WI38 (cell line): ENCODE measurements at regions not wholly inside any gene's neighbourhood (a gene's known extent, or its start where the extent isn't known, plus 50 kb on each side); places are given as distances from the start of the nearest gene placed in this dataset.

Source experiments
- H3K4me3 ChIP-seq: 2 replicates; pipeline ENCODE4 v1.5.1; 2011; ENCODE audit warnings: low read depth, mild to moderate bottlenecking, control low read depth, low read length
- TF ChIP-seq, protein P1 (sequence below): IDR thresholded peaks from 2 replicates; pipeline ENCODE4 v1.5.1; 2012; ENCODE audit warnings: low read depth, mild to moderate bottlenecking, control low read depth, low read length

DNA sequence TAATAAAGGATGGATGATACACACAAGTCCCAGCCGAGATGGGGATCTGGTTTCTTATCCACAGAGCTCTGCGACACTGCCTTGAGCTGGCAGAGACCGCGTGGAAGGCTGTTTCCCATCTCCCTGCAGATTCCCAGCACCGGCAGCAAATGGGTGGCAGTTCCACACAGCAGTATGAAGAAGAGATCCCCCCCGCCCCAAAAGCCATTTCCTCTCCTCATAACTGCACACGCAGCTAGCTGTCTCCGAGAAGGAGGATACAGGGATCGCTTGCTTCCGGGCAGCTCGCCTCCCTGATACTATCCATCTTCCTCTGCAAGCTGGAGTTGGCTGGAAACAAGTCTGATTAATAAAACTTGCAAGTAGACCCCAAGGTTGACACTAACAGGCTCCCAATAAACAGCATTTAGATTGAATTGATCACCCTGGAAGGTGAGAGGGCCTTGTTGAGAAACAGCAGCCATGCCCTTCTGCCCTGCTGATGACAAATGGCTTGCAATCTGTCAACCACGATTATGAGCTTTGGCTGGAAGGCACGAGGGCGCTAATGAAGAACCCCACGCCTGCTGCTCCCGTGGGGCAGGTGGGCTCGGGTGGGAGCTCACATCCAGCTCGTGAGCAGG, 642.3 kb downstream of the AJAP1 start:
- no peak overlapping the region for H3K4me3 ChIP-seq
- TF ChIP-seq, protein P1, sequence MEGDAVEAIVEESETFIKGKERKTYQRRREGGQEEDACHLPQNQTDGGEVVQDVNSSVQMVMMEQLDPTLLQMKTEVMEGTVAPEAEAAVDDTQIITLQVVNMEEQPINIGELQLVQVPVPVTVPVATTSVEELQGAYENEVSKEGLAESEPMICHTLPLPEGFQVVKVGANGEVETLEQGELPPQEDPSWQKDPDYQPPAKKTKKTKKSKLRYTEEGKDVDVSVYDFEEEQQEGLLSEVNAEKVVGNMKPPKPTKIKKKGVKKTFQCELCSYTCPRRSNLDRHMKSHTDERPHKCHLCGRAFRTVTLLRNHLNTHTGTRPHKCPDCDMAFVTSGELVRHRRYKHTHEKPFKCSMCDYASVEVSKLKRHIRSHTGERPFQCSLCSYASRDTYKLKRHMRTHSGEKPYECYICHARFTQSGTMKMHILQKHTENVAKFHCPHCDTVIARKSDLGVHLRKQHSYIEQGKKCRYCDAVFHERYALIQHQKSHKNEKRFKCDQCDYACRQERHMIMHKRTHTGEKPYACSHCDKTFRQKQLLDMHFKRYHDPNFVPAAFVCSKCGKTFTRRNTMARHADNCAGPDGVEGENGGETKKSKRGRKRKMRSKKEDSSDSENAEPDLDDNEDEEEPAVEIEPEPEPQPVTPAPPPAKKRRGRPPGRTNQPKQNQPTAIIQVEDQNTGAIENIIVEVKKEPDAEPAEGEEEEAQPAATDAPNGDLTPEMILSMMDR, result no peak

DNA sequence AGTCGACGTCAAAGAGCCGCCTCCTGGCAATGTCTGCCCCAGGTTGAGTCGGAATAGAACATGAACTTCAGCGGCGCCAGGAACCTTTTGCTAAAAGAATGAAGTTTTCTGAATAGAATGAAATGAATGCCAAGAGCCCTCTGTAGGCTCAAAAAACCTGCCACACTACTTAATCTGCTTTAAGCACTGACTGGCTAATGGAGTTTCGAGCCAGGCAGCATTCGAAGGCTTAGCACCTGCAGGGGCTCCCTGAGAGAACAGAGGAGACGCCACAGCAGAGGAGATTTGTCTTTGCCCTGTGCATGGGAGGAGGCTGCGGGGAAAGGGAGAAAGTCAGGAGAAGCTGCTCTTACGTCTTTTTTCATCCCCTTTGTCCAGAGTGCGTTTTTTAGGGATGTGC, 641.7 kb downstream of the AJAP1 start:
- TF ChIP-seq, protein P1, result no peak
- no peak overlapping the region for H3K4me3 ChIP-seq

DNA sequence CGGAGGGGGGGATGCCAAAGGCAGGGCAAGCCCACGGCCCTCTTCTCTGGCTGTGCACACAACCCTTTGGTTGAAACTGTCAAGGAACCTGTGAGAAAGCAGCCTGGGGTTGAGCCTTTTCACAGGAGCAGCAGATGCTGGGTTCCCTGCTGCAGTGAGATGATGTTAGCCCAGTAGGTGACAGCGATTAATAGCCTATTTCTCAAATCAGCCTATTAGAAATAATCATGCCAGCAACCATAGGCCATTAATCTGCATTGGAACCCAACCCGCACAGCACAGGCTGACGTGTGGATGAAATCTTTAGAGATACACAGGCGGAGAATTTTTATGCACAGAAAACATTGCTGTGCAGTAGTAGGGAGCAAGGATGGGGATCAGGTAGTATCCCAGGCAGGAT, 637.5 kb downstream of the AJAP1 start:
- H3K4me3 ChIP-seq, result no peak overlapping the region
- TF ChIP-seq, protein P1, result no peak

DNA sequence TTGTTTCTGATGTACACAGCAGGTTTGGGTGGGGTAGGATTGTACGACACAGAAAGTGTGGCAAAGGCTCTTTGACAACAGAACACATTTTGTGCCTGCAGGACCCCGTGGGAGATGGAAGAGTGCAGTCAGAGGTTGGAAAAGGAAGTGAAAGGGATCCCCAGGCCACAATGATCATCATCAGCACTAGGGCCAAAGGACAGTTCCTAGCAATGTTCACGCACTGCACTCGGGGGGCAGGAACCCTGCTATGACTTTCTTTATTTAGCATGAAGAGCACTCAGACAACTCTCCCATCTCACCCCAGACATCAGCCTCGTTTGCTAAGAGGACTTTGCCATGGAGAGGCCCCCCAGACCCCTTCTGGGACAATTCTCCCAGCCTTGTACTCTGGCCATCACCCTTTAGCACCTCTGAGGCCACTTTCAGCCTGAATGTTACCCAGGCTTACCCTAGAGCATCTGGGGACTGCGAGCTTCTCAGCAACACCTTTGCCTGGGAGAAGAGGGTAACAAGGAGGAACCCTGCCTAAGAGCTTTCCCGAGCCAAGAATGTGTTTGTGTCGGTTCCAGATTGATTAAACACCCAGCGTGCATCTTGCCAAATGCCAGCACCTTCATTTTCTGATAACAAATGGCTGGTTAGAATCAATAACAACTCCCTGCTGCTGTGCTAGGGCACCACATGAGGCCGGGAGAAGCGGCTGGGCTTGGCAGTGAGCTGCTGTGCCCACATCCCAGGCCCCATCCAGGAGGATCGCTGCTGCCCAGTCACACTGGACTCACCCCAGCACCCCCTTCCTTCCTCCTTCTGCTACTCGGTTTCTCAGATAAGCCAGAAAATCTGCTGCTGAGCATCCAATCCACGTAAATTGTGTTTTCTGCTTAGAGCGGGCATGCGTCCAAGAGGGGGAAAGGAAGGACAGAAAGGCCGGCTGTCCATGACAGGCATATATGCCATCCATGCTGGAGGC, 633.1 kb downstream of the AJAP1 start:
- no peak overlapping the region for H3K4me3 ChIP-seq
- TF ChIP-seq, protein P1, result no peak

DNA sequence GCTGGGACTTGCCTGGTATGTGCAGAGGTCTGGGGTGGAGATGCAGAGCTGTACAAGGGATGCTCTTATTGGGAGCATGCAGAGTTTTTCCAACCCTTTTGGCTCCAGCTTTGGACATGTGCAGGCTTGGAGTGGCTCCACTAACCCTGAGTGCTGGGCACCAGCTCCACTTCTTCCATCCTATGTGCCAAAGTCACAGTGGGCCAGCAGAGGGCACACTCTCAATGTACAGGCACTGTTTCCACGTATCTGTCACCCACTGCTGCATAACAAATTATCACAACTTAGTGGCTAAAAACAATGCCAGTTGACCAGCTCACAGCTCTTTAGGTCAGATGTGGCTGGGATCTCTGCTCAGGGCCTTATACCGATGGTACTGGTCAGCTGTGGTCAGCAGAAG, 631.8 kb downstream of the AJAP1 start:
- H3K4me3 ChIP-seq, result no peak overlapping the region
- TF ChIP-seq, protein P1, result no peak

DNA sequence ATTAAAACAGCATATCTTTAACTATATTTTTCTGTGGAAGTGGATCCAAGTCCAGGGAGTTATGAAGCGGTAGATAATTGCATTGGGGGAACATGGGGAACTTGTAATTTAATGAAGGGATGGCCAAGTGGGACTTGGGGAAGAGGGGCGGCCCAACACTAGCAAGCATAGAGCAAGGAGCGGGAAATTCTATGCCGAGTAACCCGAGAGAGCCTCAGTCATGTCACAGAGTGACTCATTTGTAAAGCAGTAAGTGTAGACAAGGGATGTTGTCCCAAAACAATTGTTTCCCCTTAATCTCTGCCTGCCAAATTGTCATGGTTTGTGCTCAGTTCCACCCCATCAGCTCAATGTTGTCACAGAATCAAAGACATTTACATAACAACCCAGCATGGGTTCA, 620.1 kb downstream of the AJAP1 start:
- TF ChIP-seq, protein P1, result no peak
- H3K4me3 ChIP-seq, result no peak overlapping the region
